ENCODE measurements at regions not wholly inside any gene's neighbourhood (a gene's known extent, or its start where the extent isn't known, plus 50 kb on each side); places are given as distances from the start of the nearest gene placed in this dataset.
"Not testable (repeated sequence)": the region's sequence is repeated elsewhere in the genome, so short reads cannot be mapped to it uniquely, and the experiment has no call there.

GRCh38 chr13:42381426-42381825 is 109.5 kb downstream of the AKAP11 start:
- not testable (repeated sequence) for TF ChIP-seq CTCF (optimal IDR thresholded peaks at IDR 0.05 in 1 of 3, IDR thresholded peaks at IDR 0.05 in 1 of 3, conservative IDR thresholded peaks at IDR 0.05 in 1 of 3; ENCODE audit: extremely low read depth in 1 of 3, insufficient read depth in 2 of 3, low read length in 3 of 3); EZH2 (IDR thresholded peaks at IDR 0.05; ENCODE audit: low read length)

Measured in keratinocyte (primary cell).